MCF 10A (cell line): ENCODE measurements at regions not wholly inside any gene's neighbourhood (a gene's known extent, or its start where the extent isn't known, plus 50 kb on each side); places are given as distances from the start of the nearest gene placed in this dataset.

Experiments
- BruUV-seq: library from RNA; stranded (reverse); fragments of 400-500 nt; replicated peaks from 2 replicates; lab custom pipeline; 2021; lab: Mats Ljungman, UMichigan
- CTCF ChIA-PET: fragments of 300-600 bp; sonication (Branson Sonifier 250); formaldehyde crosslinking; extraction: SDS; loops from one replicate; lab custom pipeline; 2021; ENCODE audit warnings: antibody characterized with exemption, inconsistent platforms; lab: Yijun Ruan, JAX
- POLR2A ChIA-PET: fragments of 300-600, 350-650 bp; sonication (Branson Sonifier 250); formaldehyde crosslinking; extraction: SDS; loops from one replicate; lab custom pipeline; 2020; ENCODE audit warnings: antibody characterized with exemption, inconsistent platforms; lab: Yijun Ruan, JAX
- DNase-seq: peaks from one replicate; pipeline ENCODE4 v3.0.0-alpha.2; 2018; ENCODE audit not compliant: unreplicated experiment
- H3K27ac Mint-ChIP-seq: one replicate; pipeline ENCODE4 v1.8.0; 2022; ENCODE audit warnings: mild to moderate bottlenecking, low read depth, mixed read lengths; ENCODE audit not compliant: unreplicated experiment
- H3K27me3 Mint-ChIP-seq: one replicate; pipeline ENCODE4 v1.8.0; 2022; ENCODE audit warnings: mixed read lengths; ENCODE audit not compliant: insufficient read depth, unreplicated experiment
- H3K36me3 Mint-ChIP-seq: one replicate; pipeline ENCODE4 v1.8.0; 2022; ENCODE audit warnings: mild to moderate bottlenecking, moderate library complexity, mixed read lengths; ENCODE audit not compliant: insufficient read depth, unreplicated experiment
- H3K4me1 Mint-ChIP-seq: one replicate; pipeline ENCODE4 v1.8.0; 2022; ENCODE audit warnings: mixed read lengths; ENCODE audit not compliant: insufficient read depth, unreplicated experiment
- H3K4me3 Mint-ChIP-seq: one replicate; pipeline ENCODE4 v1.8.0; 2022; ENCODE audit warnings: mild to moderate bottlenecking, moderate library complexity, mixed read lengths; ENCODE audit not compliant: unreplicated experiment
- H3K9me3 Mint-ChIP-seq: one replicate; pipeline ENCODE4 v1.8.0; 2022; ENCODE audit warnings: mixed read lengths; ENCODE audit not compliant: unreplicated experiment
- CTCF ChIP-seq: fragments of 200-600 bp; IDR thresholded peaks from one replicate; pipeline ENCODE4 v1.8.0; 2022; ENCODE audit warnings: antibody characterized with exemption, mild to moderate bottlenecking; ENCODE audit not compliant: unreplicated experiment
- intact Hi-C: fragments of 100-400 bp; cut with micrococcal nuclease; formaldehyde crosslinking; loops from 2 replicates; pipeline ENCODE4 v1.14.1; 2022

GRCh38 chrX:38890326-38890725, 89.1 kb downstream of the MID1IP1 start:
- TF ChIP-seq CTCF: no peak
- no peak overlapping the region for H3K4me3 Mint-ChIP-seq
- ChIA-PET POLR2A (no interaction called here), CTCF (no interaction called here)
- H3K36me3 Mint-ChIP-seq: no peaks in the 10 kb centered on the region
- DNase-seq: no peak
- peaks cover 56% of the 10 kb centered on the region for H3K27me3 Mint-ChIP-seq
- intact Hi-C loops: no loop called here
- no peaks in the 10 kb centered on the region for H3K4me1 Mint-ChIP-seq
- BruUV-seq: no TSS peak
- no peak overlapping the region for H3K27ac Mint-ChIP-seq
- H3K9me3 Mint-ChIP-seq: no peaks in the 10 kb centered on the region

GRCh38 chrX:38890963-38891362, 89.7 kb downstream of the MID1IP1 start:
- Mint-ChIP-seq H3K9me3 (no peaks in the 10 kb centered on the region), H3K27ac (no peak overlapping the region), H3K36me3 (no peaks in the 10 kb centered on the region), H3K27me3 (peaks cover 59% of the 10 kb centered on the region), H3K4me1 (no peaks in the 10 kb centered on the region), H3K4me3 (no peak overlapping the region)
- ChIA-PET CTCF (no interaction called here), POLR2A (no interaction called here)
- intact Hi-C loops: no loop called here
- TF ChIP-seq CTCF: no peak
- no peak for DNase-seq
- no TSS peak for BruUV-seq

- intact Hi-C loops: no loop called here
- H3K36me3 Mint-ChIP-seq: no peaks in the 10 kb centered on the region
- no peak overlapping the region for H3K4me3 Mint-ChIP-seq
- H3K27ac Mint-ChIP-seq: no peak overlapping the region
- no peak for DNase-seq
- H3K9me3 Mint-ChIP-seq: no peaks in the 10 kb centered on the region
- ChIA-PET CTCF (interaction anchor here (0.6 kb wide), 2 partner anchors 228 to 559 kb away, joined by 3 read pairs; no protein-coding TSS in a partner anchor), POLR2A (interaction anchor here (0.6 kb wide), 2 partner anchors 20 to 1346 kb away, joined by 3 read pairs; no protein-coding TSS in a partner anchor)
- H3K27me3 Mint-ChIP-seq: peaks cover 50% of the 10 kb centered on the region
- TF ChIP-seq CTCF: no peak
- no TSS peak for BruUV-seq
- no peaks in the 10 kb centered on the region for H3K4me1 Mint-ChIP-seq
Measured at GRCh38 chrX:38891641-38892413, 90.6 kb downstream of the MID1IP1 start.

- peaks cover 51% of the 10 kb centered on the region for H3K27me3 Mint-ChIP-seq
- TF ChIP-seq CTCF: no peak
- no TSS peak for BruUV-seq
Measured at GRCh38 chrX:38893441-38893840, 92.2 kb downstream of the MID1IP1 start.

More at GRCh38 chrX:38893441-38893840, 92.2 kb downstream of the MID1IP1 start:
- no peaks in the 10 kb centered on the region for H3K4me1 Mint-ChIP-seq
- ChIA-PET CTCF (interaction anchor here (0.6 to 0.7 kb wide), 3 partner anchors 48 to 496 kb away, joined by 3 to 4 read pairs (median 4); no protein-coding TSS in a partner anchor), POLR2A (no interaction called here)
- H3K9me3 Mint-ChIP-seq: no peaks in the 10 kb centered on the region
- no peak for DNase-seq
- intact Hi-C loops: no loop called here
- H3K4me3 Mint-ChIP-seq: no peak overlapping the region
- no peak overlapping the region for H3K27ac Mint-ChIP-seq
- no peaks in the 10 kb centered on the region for H3K36me3 Mint-ChIP-seq
